ENCODE measurements at regions not wholly inside any gene's neighbourhood (a gene's known extent, or its start where the extent isn't known, plus 50 kb on each side); places are given as distances from the start of the nearest gene placed in this dataset.

DNA sequence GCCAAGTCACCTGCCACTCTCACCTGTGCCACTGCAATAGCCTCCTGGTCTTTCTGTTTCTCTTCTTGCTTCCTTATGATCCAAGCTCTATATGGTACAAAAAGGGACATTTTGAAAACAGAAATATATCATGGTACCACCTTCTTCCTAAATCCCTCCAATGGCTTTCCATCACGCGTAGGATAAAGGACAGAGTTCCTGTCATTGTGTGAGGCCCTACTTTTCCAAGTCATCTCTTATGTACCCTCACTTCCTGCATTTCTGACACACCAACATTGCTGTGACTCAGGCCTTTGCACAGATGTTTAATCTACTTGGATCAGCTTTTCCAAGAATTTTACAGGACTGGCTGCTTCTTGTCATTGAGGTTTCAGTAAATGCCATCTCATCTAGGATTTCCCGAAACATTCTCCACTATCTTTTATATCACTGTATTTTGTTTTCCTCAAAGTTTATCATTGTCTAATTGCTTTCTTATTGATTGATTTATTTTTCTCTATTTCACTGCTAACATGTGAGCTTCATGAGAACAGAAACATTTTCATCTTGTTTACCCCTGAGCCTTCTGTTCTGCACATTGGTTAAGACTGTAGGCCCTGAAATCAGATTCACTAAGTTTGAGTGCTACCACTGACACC lies 426.1 kb upstream of the FANCL start:
- Histone ChIP-seq H3K4me1 (no peaks in the 10 kb centered on the region), H3K36me3 (no peaks in the 10 kb centered on the region), H3K4me2 (no peak overlapping the region), H3K27me3 (no peaks in the 10 kb centered on the region), H3K4me3 (no peak overlapping the region), H4K20me1 (no peaks in the 10 kb centered on the region), H3K9ac (no peak overlapping the region), H3K27ac (no peak overlapping the region), H3K9me3 (no peaks in the 10 kb centered on the region)
- TF ChIP-seq Cebpa-rat (IDR thresholded peaks at IDR 0.05): no peak

DNA sequence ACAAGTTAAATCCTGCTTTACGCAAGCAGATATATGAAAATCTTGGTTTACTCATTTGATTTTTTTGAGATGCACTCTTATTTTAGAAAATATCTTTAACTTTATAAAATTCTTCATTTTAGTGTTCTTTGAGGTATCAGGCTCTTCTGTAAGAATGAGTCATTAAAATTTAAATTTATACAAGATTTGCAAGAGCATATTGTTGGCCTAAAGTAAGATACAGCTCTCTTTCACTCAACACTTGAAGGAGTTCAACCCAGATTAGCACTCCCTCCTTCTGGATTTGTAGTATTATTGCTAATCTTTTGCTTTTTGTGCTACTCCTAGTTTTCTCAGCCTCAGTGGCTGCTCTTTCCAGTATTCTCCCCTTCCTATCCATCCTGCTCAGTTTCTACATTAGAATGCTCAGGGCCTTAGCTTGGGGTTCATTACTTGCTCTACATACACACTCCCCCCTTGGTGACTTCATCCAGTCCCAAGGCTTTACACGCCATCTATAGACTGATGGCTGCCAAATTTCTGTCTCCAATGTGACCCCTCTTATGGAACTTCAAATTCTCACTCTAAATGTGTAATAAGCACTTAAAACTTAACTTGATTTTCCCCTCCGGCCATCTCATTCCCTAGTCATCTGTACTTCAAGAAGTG lies 425.3 kb upstream of the FANCL start:
- Histone ChIP-seq H4K20me1 (no peaks in the 10 kb centered on the region), H3K27ac (no peak overlapping the region), H3K9me3 (no peaks in the 10 kb centered on the region), H3K4me3 (no peak overlapping the region), H3K4me2 (no peak overlapping the region), H3K36me3 (no peaks in the 10 kb centered on the region), H3K27me3 (no peaks in the 10 kb centered on the region), H3K9ac (no peak overlapping the region), H3K4me1 (no peaks in the 10 kb centered on the region)
- TF ChIP-seq Cebpa-rat (IDR thresholded peaks at IDR 0.05): no peak

DNA sequence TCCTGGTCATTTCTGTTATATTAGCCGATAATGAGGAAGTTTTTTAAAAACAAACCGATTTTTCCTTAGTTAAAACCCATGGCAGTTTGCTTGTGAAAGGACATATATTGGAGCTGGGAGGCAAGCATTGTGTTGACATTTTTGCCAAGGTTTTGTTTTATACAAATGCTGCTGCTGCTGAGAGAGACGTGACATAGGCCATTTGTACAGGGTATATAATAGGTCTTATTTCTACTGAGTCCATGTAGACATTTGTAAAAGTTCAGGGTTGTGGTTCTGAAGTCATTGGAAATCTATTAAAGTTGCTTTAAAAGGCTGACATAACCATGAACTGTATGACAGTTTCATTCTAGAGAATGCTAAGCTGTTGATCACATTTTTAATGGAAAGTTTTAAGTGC lies 424.0 kb upstream of the FANCL start:
- Histone ChIP-seq H3K9me3 (no peaks in the 10 kb centered on the region), H3K27ac (no peak overlapping the region), H3K4me1 (no peaks in the 10 kb centered on the region), H3K27me3 (no peaks in the 10 kb centered on the region), H4K20me1 (no peaks in the 10 kb centered on the region), H3K36me3 (no peaks in the 10 kb centered on the region), H3K4me3 (no peak overlapping the region), H3K9ac (no peak overlapping the region), H3K4me2 (no peak overlapping the region)
- no peak for TF ChIP-seq Cebpa-rat (IDR thresholded peaks at IDR 0.05)

GRCh38 chr2:58664523-58665151 lies 423.5 kb upstream of the FANCL start:
- Histone ChIP-seq H4K20me1 (no peaks in the 10 kb centered on the region), H3K4me1 (no peaks in the 10 kb centered on the region), H3K9ac (no peak overlapping the region), H3K4me2 (no peak overlapping the region), H3K9me3 (no peaks in the 10 kb centered on the region), H3K27me3 (no peaks in the 10 kb centered on the region), H3K4me3 (no peak overlapping the region), H3K27ac (no peak overlapping the region), H3K36me3 (no peaks in the 10 kb centered on the region)
- no peak for TF ChIP-seq Cebpa-rat (IDR thresholded peaks at IDR 0.05)

DNA sequence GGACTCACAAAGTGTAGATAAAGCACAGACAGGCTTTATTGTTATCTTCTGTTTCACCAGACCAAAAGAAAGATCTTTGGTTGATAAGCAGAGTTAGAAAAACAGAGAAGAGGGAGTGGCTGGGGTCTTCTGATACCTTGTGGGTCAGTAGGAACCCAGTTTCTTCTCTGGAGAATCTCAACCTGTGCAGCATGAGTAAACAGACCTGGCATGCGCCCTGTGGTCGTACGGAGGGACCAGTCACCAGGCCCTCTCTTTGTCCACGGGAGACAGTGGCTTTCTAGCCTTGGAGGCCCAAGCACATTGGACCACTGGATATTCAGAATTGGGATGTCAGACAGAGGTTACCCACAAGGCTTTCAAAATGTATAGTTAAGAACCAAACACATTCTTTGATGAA lies 418.9 kb upstream of the FANCL start:
- Histone ChIP-seq H3K9me3 (no peaks in the 10 kb centered on the region), H3K36me3 (no peaks in the 10 kb centered on the region), H4K20me1 (no peaks in the 10 kb centered on the region), H3K27me3 (no peaks in the 10 kb centered on the region), H3K4me3 (no peak overlapping the region), H3K9ac (no peak overlapping the region), H3K27ac (no peak overlapping the region), H3K4me1 (no peaks in the 10 kb centered on the region), H3K4me2 (no peak overlapping the region)
- no peak for TF ChIP-seq Cebpa-rat (IDR thresholded peaks at IDR 0.05)

DNA sequence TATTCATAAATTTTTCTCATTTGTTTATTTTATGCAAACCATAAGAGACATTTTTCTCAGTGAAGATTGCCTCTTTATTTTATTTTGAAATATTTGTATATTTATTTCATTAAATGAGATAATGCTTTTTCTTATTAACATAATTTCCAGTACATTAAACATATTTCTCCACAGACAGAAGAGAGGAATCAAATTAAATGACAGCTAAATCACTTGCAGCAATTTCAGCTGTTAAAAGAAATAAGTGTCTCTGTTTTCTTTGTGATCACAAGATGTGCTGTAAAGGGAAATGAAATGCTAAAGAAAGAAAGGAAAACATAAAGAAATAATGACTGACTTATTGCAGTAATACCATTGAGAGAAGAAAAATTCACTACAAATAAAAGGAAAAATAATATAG lies 414.0 kb upstream of the FANCL start:
- Histone ChIP-seq H3K9ac (no peak overlapping the region), H3K4me2 (no peak overlapping the region), H3K36me3 (no peaks in the 10 kb centered on the region), H3K27me3 (no peaks in the 10 kb centered on the region), H3K9me3 (no peaks in the 10 kb centered on the region), H3K4me1 (no peaks in the 10 kb centered on the region), H3K27ac (no peak overlapping the region), H3K4me3 (no peak overlapping the region), H4K20me1 (no peaks in the 10 kb centered on the region)
- no peak for TF ChIP-seq Cebpa-rat (IDR thresholded peaks at IDR 0.05)

GRCh38 chr2:58651930-58652329 lies 410.8 kb upstream of the FANCL start:
- H3K36me3 ChIP-seq: no peaks in the 10 kb centered on the region
- H3K4me3 ChIP-seq: no peak overlapping the region
- no peaks in the 10 kb centered on the region for H4K20me1 ChIP-seq
- no peak overlapping the region for H3K9ac ChIP-seq
- no peak for TF ChIP-seq Cebpa-rat (IDR thresholded peaks at IDR 0.05)
- no peaks in the 10 kb centered on the region for H3K4me1 ChIP-seq
- H3K4me2 ChIP-seq: no peak overlapping the region
- H3K27me3 ChIP-seq: no peaks in the 10 kb centered on the region
- H3K27ac ChIP-seq: no peak overlapping the region
- H3K9me3 ChIP-seq: no peaks in the 10 kb centered on the region

GRCh38 chr2:58650781-58651180 lies 409.7 kb upstream of the FANCL start:
- H3K4me3 ChIP-seq: no peak overlapping the region
- no peak for TF ChIP-seq Cebpa-rat (IDR thresholded peaks at IDR 0.05)

DNA sequence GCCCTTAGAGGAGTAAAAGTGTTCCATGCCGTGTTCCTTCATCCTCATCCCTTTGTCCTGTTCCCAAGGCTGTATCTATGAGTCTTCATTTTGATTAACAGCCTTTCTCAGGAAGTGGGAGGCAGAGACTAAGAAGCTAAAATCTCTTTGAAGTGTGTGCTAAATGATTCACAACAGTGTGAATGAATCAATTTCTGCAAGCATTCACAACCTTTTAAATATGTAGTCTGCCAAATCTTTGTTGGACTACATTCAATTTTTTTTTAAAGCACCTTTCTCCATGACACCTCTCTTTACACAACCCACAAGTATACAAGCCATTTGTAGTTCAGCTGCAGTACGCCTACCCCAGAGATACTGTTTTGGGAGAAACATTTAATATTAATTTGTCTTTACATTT lies 408.6 kb upstream of the FANCL start:
- Histone ChIP-seq H3K36me3 (no peaks in the 10 kb centered on the region), H4K20me1 (no peaks in the 10 kb centered on the region), H3K4me1 (no peaks in the 10 kb centered on the region), H3K27me3 (no peaks in the 10 kb centered on the region), H3K9ac (no peak overlapping the region), H3K9me3 (no peaks in the 10 kb centered on the region), H3K27ac (no peak overlapping the region), H3K4me3 (no peak overlapping the region), H3K4me2 (no peak overlapping the region)
- no peak for TF ChIP-seq Cebpa-rat (IDR thresholded peaks at IDR 0.05)

More at GRCh38 chr2:58650781-58651180, 409.7 kb upstream of the FANCL start:
- no peaks in the 10 kb centered on the region for H3K9me3 ChIP-seq
- H3K27me3 ChIP-seq: no peaks in the 10 kb centered on the region
- H3K4me2 ChIP-seq: no peak overlapping the region
- H3K36me3 ChIP-seq: no peaks in the 10 kb centered on the region
- H3K9ac ChIP-seq: no peak overlapping the region
- H3K4me1 ChIP-seq: no peaks in the 10 kb centered on the region
- no peak overlapping the region for H3K27ac ChIP-seq
- no peaks in the 10 kb centered on the region for H4K20me1 ChIP-seq

DNA sequence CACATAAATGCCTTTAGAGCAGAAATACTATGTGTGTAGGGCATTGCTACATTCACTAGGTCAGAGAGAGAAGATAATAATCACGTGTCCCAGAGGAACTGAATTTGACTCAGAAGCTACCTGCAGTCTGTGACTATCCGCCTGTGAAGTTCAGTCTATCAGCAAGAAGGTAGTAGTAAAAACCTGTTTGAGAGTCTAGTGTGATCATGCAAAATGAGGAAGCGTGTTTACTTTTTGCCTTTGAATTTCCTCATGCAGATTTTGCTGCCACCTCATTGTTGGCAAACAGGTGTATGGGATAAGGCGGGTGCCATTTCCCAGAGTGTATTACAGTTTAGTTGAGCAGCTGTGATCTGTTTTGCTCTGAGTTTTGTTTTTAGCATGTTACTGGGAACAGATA lies 403.9 kb upstream of the FANCL start:
- Histone ChIP-seq H3K9me3 (no peaks in the 10 kb centered on the region), H3K4me2 (no peak overlapping the region), H3K9ac (no peak overlapping the region), H3K36me3 (no peaks in the 10 kb centered on the region), H3K4me3 (no peak overlapping the region), H3K27me3 (no peaks in the 10 kb centered on the region), H4K20me1 (no peaks in the 10 kb centered on the region), H3K4me1 (no peaks in the 10 kb centered on the region), H3K27ac (no peak overlapping the region)
- no peak for TF ChIP-seq Cebpa-rat (IDR thresholded peaks at IDR 0.05)
